T-cell (primary cell): ENCODE measurements at regions not wholly inside any gene's neighbourhood (a gene's known extent, or its start where the extent isn't known, plus 50 kb on each side); places are given as distances from the start of the nearest gene placed in this dataset.
"Not testable (repeated sequence)": the region's sequence is repeated elsewhere in the genome, so short reads cannot be mapped to it uniquely, and the experiment has no call there.

Experiments
- ATAC-seq, 4 experiments: fragments of 200-7000 bp in 3 of 4; fragments of 150-1000 bp in 1 of 4; cut with Tn5 transposase; replicated peaks in 1 of 4; 1 replicate in 3 of 4; 2 replicates in 1 of 4; pipeline ENCODE4 v1.10.0; 2021; ENCODE audit warnings: moderate library complexity in 3 of 4, mild to moderate bottlenecking in 2 of 4, moderate number of reproducible peaks in 1 of 4
- CTCF ChIA-PET, 2 donors: fragments of 300-600 bp; sonication (Branson Sonifier 250); formaldehyde crosslinking; loops; one replicate each; lab custom pipeline; 2022; ENCODE audit warnings: antibody characterized with exemption in 2 of 2; lab: Charles Lee
- POLR2A ChIA-PET, 2 donors: fragments of 300-600 bp; sonication (Branson Sonifier 250); formaldehyde crosslinking; loops; one replicate each; lab custom pipeline; 2022; ENCODE audit warnings: antibody characterized with exemption in 2 of 2; lab: Charles Lee
- DNase-seq, 35 experiments: peaks; one replicate each; pipeline versions ENCODE4 v3.0.0 to v3.0.0-alpha.2; 2013 to 2023
- H3K27ac ChIP-seq: one replicate; pipeline ENCODE4 v1.5.1; 2013; ENCODE audit warnings: low read length
- H3K27me3 ChIP-seq, 2 experiments: replicated peaks in 1 of 2; 1 replicate in 1 of 2; 2 replicates in 1 of 2; pipeline versions ENCODE4 v1.6.1 to v1.7.0; 2013; ENCODE audit warnings: low read length in 1 of 2, mixed read lengths in 1 of 2; ENCODE audit not compliant: control insufficient read depth in 2 of 2, insufficient read depth in 2 of 2; ENCODE audit errors: extremely low read depth in 1 of 2
- H3K36me3 ChIP-seq, 2 donors: 1 replicate in 1 of 2; 2 replicates in 1 of 2; pipeline versions ENCODE4 v1.6.1 to v1.7.0; 2013; ENCODE audit warnings: low read length in 1 of 2; ENCODE audit not compliant: control insufficient read depth in 2 of 2, insufficient read depth in 1 of 2; ENCODE audit errors: extremely low read depth in 1 of 2
- H3K4me1 ChIP-seq, 2 experiments: 1 replicate in 1 of 2; 2 replicates in 1 of 2; pipeline versions ENCODE4 v1.6.1 to v1.7.0; 2013; ENCODE audit warnings: low read length in 2 of 2, mixed read lengths in 1 of 2; ENCODE audit not compliant: insufficient read depth in 2 of 2, control insufficient read depth in 1 of 2; ENCODE audit errors: extremely low read depth in 1 of 2
- H3K4me3 ChIP-seq, 2 donors: 1 replicate in 1 of 2; 2 replicates in 1 of 2; pipeline versions ENCODE4 v1.5.1 to v1.7.0; 2013; ENCODE audit warnings: mild to moderate bottlenecking in 2 of 2, low read length in 1 of 2, moderate library complexity in 1 of 2; ENCODE audit not compliant: control insufficient read depth in 1 of 2; ENCODE audit errors: extremely low read depth in 1 of 2
- H3K9me3 ChIP-seq: 2 replicates; pipeline ENCODE4 v1.7.0; 2013
- H3K27ac Mint-ChIP-seq, 2 donors: one replicate each; pipeline ENCODE4 v1.8.0; 2020 to 2021; ENCODE audit warnings: mild to moderate bottlenecking in 2 of 2, mixed read lengths in 2 of 2
- H3K27me3 Mint-ChIP-seq, 2 donors: one replicate each; pipeline ENCODE4 v1.8.0; 2021 to 2022; ENCODE audit warnings: mixed read lengths in 2 of 2
- H3K36me3 Mint-ChIP-seq: one replicate; pipeline ENCODE4 v1.8.0; 2021; ENCODE audit warnings: mixed read lengths
- H3K4me1 Mint-ChIP-seq, 3 donors: one replicate each; pipeline ENCODE4 v1.8.0; 2020 to 2022; ENCODE audit warnings: mixed read lengths in 3 of 3, mild to moderate bottlenecking in 1 of 3
- H3K4me3 Mint-ChIP-seq, 3 donors: one replicate each; pipeline ENCODE4 v1.8.0; 2020 to 2022; ENCODE audit warnings: mild to moderate bottlenecking in 3 of 3, mixed read lengths in 3 of 3, moderate library complexity in 3 of 3
- H3K9me3 Mint-ChIP-seq, 3 donors: one replicate each; pipeline ENCODE4 v1.8.0; 2020 to 2022; ENCODE audit warnings: mixed read lengths in 3 of 3
- WGBS: methylation state at CpG from one replicate; pipeline ENCODE4 v1.1.5; 2013; ENCODE audit warnings: missing lambda C conversion rate; ENCODE audit not compliant: insufficient coverage; 5-methylcytosine and 5-hydroxymethylcytosine counted together

- DNase-seq, result no peak
- Histone ChIP-seq H3K9me3 (no peaks in the 10 kb centered on the region), H3K4me3 (no peak overlapping the region), H3K27me3 (peaks cover 0 to 5% of the 10 kb centered on the region in 2 experiments), H3K4me1 (no peaks in the 10 kb centered on the region), H3K27ac (no peak overlapping the region), H3K36me3 (no peaks in the 10 kb centered on the region)
- CTCF ChIA-PET, result no interaction called here
- POLR2A ChIA-PET, result no interaction called here
- Mint-ChIP-seq H3K27ac (no peak overlapping the region), H3K36me3 (peaks cover 3% of the 10 kb centered on the region), H3K4me1 (no peaks in the 10 kb centered on the region), H3K9me3 (peaks cover 26 to 50% (median 30%) of the 10 kb centered on the region in 3 donors), H3K27me3 (peaks cover 6% of the 10 kb centered on the region in 2 donors), H3K4me3 (no peak overlapping the region)
- WGBS, result no CpG with 5 or more reads among the region's 1 CpG
- no peak for ATAC-seq
Measured at GRCh38 chr1:214764502-214764901, 161.5 kb downstream of the CENPF start.

GRCh38 chr1:214767221-214767620, 164.2 kb downstream of the CENPF start:
- Mint-ChIP-seq H3K27ac (no peak overlapping the region), H3K9me3 (peaks cover 13 to 30% (median 20%) of the 10 kb centered on the region in 3 donors), H3K4me1 (no peaks in the 10 kb centered on the region), H3K27me3 (peaks cover 6 to 10% of the 10 kb centered on the region in 2 donors), H3K36me3 (peaks cover 2% of the 10 kb centered on the region), H3K4me3 (no peak overlapping the region)
- peaks cover 0 to 5% of the 10 kb centered on the region in 2 experiments for H3K27me3 ChIP-seq
- DNase-seq (no peak), ATAC-seq (no peak)
- H3K4me3 ChIP-seq, result no peak overlapping the region
- H3K36me3 ChIP-seq, result no peaks in the 10 kb centered on the region
- no peaks in the 10 kb centered on the region for H3K4me1 ChIP-seq
- ChIA-PET POLR2A (no interaction called here), CTCF (no interaction called here)
- H3K27ac ChIP-seq, result no peak overlapping the region
- H3K9me3 ChIP-seq, result no peaks in the 10 kb centered on the region

GRCh38 chr1:214769666-214770065, 166.7 kb downstream of the CENPF start:
- POLR2A ChIA-PET, H3K4me1 Mint-ChIP-seq, H3K4me3 Mint-ChIP-seq, H3K9me3 ChIP-seq, CTCF ChIA-PET, H3K27ac Mint-ChIP-seq, ATAC-seq, H3K4me3 ChIP-seq, H3K27me3 Mint-ChIP-seq, H3K9me3 Mint-ChIP-seq, DNase-seq, H3K36me3 Mint-ChIP-seq, H3K27me3 ChIP-seq, H3K36me3 ChIP-seq, H3K27ac ChIP-seq, H3K4me1 ChIP-seq: not testable (repeated sequence)

- POLR2A ChIA-PET, result no interaction called here
Measured at GRCh38 chr1:214777364-214777763, 174.4 kb downstream of the CENPF start.

GRCh38 chr1:214791961-214792360, 189.0 kb downstream of the CENPF start:
- Histone ChIP-seq H3K4me1 (no peaks in the 10 kb centered on the region), H3K9me3 (no peaks in the 10 kb centered on the region), H3K4me3 (no peak overlapping the region), H3K36me3 (no peaks in the 10 kb centered on the region), H3K27me3 (no peaks in the 10 kb centered on the region), H3K27ac (no peak overlapping the region)
- Mint-ChIP-seq H3K36me3 (no peaks in the 10 kb centered on the region), H3K4me3 (no peak overlapping the region), H3K4me1 (no peaks in the 10 kb centered on the region), H3K9me3 (no peaks in the 10 kb centered on the region), H3K27me3 (peaks cover 0 to 5% of the 10 kb centered on the region in 2 donors), H3K27ac (no peak overlapping the region)
- WGBS, result no CpG with 5 or more reads among the region's 1 CpG
- ATAC-seq (no peak), DNase-seq (no peak)
- POLR2A ChIA-PET, result no interaction called here
- CTCF ChIA-PET, result no interaction called here

More at GRCh38 chr1:214777364-214777763, 174.4 kb downstream of the CENPF start:
- CTCF ChIA-PET, result interaction anchor here in 1 of 2 donors (0.6 kb wide), 1 partner anchor 86 kb away, joined by 3 read pairs; no protein-coding TSS in a partner anchor
- Mint-ChIP-seq H3K27me3 (no peaks in the 10 kb centered on the region), H3K9me3 (no peaks in the 10 kb centered on the region), H3K4me1 (no peaks in the 10 kb centered on the region), H3K4me3 (no peak overlapping the region), H3K27ac (no peak overlapping the region), H3K36me3 (no peaks in the 10 kb centered on the region)
- H3K27me3 ChIP-seq, result no peaks in the 10 kb centered on the region
- no peaks in the 10 kb centered on the region for H3K4me1 ChIP-seq
- no peaks in the 10 kb centered on the region for H3K36me3 ChIP-seq
- ATAC-seq (no peak), DNase-seq (no peak)
- WGBS, result 100% methylated on average over 1 of the region's 3 CpGs
- H3K4me3 ChIP-seq, result no peak overlapping the region
- no peak overlapping the region for H3K27ac ChIP-seq
- no peaks in the 10 kb centered on the region for H3K9me3 ChIP-seq

GRCh38 chr1:214792527-214793186, 189.7 kb downstream of the CENPF start:
- WGBS, result 89% methylated on average over 3 of the region's 6 CpGs

GRCh38 chr1:214793708-214794107, 190.7 kb downstream of the CENPF start:
- no CpG with 5 or more reads among the region's 2 CpGs for WGBS
- H3K4me1 Mint-ChIP-seq, result no peaks in the 10 kb centered on the region
- H3K4me3 Mint-ChIP-seq, result no peak overlapping the region
- no peaks in the 10 kb centered on the region for H3K27me3 Mint-ChIP-seq
- ChIA-PET CTCF (no interaction called here), POLR2A (no interaction called here)
- no peak for ATAC-seq
- Histone ChIP-seq H3K27me3 (no peaks in the 10 kb centered on the region), H3K4me1 (no peaks in the 10 kb centered on the region), H3K36me3 (no peaks in the 10 kb centered on the region), H3K9me3 (no peaks in the 10 kb centered on the region), H3K4me3 (no peak overlapping the region), H3K27ac (no peak overlapping the region)
- H3K9me3 Mint-ChIP-seq, result no peaks in the 10 kb centered on the region
- no peak for DNase-seq
- no peaks in the 10 kb centered on the region for H3K36me3 Mint-ChIP-seq
- no peak overlapping the region for H3K27ac Mint-ChIP-seq

More at GRCh38 chr1:214792527-214793186, 189.7 kb downstream of the CENPF start:
- no peaks in the 10 kb centered on the region for H3K4me1 ChIP-seq
- POLR2A ChIA-PET, result no interaction called here
- DNase-seq (no peak), ATAC-seq (no peak)
- peaks cover 0 to 5% of the 10 kb centered on the region in 2 donors for H3K27me3 Mint-ChIP-seq
- H3K27ac ChIP-seq, result no peak overlapping the region
- H3K9me3 ChIP-seq, result no peaks in the 10 kb centered on the region
- no peak overlapping the region for H3K4me3 ChIP-seq
- no peaks in the 10 kb centered on the region for H3K27me3 ChIP-seq
- H3K4me1 Mint-ChIP-seq, result no peaks in the 10 kb centered on the region
- H3K36me3 Mint-ChIP-seq, result no peaks in the 10 kb centered on the region
- no peaks in the 10 kb centered on the region for H3K36me3 ChIP-seq
- CTCF ChIA-PET, result no interaction called here
- H3K9me3 Mint-ChIP-seq, result no peaks in the 10 kb centered on the region
- H3K4me3 Mint-ChIP-seq, result no peak overlapping the region
- no peak overlapping the region for H3K27ac Mint-ChIP-seq
